ENCODE measurements at regions not wholly inside any gene's neighbourhood (a gene's known extent, or its start where the extent isn't known, plus 50 kb on each side); places are given as distances from the start of the nearest gene placed in this dataset.

DNA sequence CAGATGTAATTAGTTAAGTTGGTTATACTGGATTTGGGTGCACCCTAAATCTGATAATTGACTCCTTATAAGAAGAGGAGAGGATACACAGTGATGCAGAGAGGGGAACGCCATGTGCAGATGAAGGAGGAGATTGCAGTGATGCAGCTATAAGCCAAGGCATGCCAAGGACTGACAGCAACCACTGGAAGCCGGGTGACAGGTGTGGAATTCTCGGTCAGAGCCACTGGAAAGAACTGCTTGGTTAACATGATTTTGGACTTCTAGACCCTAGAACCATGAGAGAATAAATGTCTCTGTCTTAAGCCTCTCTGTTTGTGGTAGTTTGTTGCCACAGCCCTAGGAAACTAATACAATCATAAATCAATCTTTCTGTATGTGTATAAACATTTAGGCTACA, 403.3 kb upstream of the CDH20 start:
- TF ChIP-seq, protein P1, sequence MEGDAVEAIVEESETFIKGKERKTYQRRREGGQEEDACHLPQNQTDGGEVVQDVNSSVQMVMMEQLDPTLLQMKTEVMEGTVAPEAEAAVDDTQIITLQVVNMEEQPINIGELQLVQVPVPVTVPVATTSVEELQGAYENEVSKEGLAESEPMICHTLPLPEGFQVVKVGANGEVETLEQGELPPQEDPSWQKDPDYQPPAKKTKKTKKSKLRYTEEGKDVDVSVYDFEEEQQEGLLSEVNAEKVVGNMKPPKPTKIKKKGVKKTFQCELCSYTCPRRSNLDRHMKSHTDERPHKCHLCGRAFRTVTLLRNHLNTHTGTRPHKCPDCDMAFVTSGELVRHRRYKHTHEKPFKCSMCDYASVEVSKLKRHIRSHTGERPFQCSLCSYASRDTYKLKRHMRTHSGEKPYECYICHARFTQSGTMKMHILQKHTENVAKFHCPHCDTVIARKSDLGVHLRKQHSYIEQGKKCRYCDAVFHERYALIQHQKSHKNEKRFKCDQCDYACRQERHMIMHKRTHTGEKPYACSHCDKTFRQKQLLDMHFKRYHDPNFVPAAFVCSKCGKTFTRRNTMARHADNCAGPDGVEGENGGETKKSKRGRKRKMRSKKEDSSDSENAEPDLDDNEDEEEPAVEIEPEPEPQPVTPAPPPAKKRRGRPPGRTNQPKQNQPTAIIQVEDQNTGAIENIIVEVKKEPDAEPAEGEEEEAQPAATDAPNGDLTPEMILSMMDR (IDR thresholded peaks at IDR 0.05) = no peak
- H3K4me3 ChIP-seq = no peak overlapping the region
- no peaks in the 10 kb centered on the region for H3K36me3 ChIP-seq
- no peak for ATAC-seq
- H3K4me1 ChIP-seq = no peaks in the 10 kb centered on the region
- H3K9me3 ChIP-seq = no peaks in the 10 kb centered on the region
- no peaks in the 10 kb centered on the region for H3K27me3 ChIP-seq
- intact Hi-C loops (cut with DNase I) = no loop called here
- 42 to 66% methylated on average over 3 of the region's 3 CpGs for WGBS, 2 donors
- no peak overlapping the region for H3K27ac ChIP-seq
- no peak for DNase-seq
- FAIRE-seq = no peak

DNA sequence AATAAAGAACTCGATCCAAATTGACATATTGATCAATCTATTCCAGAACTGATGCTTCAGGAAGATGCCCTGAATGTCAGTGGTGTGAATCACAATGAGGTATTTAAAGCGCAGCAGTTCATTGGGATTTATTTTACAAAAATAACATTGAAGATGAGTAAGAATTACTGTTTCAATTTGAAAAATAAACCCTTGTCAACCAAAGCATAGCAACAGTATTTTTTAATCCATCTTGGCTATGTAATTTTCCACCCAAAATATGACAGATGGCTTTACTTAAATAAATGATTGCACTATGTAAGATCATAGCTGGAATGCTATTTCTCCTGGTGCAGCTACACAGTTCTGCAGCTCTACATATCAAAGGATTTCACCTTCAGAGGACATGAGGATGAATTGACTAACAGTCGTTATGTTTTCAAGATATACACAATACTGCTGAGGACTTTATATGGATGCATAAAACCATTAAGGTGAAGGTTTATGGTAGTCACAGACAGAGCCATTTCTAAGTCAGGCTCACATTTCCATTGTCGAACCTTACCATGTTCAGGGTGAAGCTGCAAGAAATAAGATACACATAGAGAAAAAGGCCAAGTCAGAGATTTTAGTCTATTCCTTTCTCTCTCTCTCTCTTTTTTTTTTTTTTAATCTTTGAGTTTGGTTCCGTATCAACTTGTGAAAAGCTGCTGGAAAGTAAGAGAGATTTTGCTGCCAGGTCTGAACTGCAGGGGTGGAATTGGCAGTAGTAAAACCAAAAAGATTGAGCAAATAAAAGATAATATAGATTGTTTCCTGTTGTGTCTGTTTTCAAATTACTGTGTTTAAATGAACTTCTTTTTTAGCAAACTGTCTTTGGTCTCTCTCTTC, 398.0 kb upstream of the CDH20 start:
- H3K4me3 ChIP-seq = no peak overlapping the region
- H3K9me3 ChIP-seq = no peaks in the 10 kb centered on the region
- FAIRE-seq = no peak
- H3K27ac ChIP-seq = no peak overlapping the region
- H3K27me3 ChIP-seq = no peaks in the 10 kb centered on the region
- WGBS, 2 donors = 43 to 48% methylated on average over 5 of the region's 5 CpGs
- H3K4me1 ChIP-seq = no peaks in the 10 kb centered on the region
- DNase-seq = no peak
- H3K36me3 ChIP-seq = no peaks in the 10 kb centered on the region
- TF ChIP-seq, protein P1 (IDR thresholded peaks at IDR 0.05) = no peak
- no peak for ATAC-seq
- intact Hi-C loops (cut with DNase I) = no loop called here

- FAIRE-seq = no peak
- H3K27ac ChIP-seq = no peak overlapping the region
- H3K27me3 ChIP-seq = no peaks in the 10 kb centered on the region
- TF ChIP-seq, protein P1 (IDR thresholded peaks at IDR 0.05) = no peak
- H3K36me3 ChIP-seq = no peaks in the 10 kb centered on the region
- intact Hi-C loops (cut with DNase I) = no loop called here
- no peaks in the 10 kb centered on the region for H3K9me3 ChIP-seq
- no peaks in the 10 kb centered on the region for H3K4me1 ChIP-seq
- DNase-seq = no peak
- no peak for ATAC-seq
- no peak overlapping the region for H3K4me3 ChIP-seq
Observed at GRCh38 chr18:60936101-60936500, 397.1 kb upstream of the CDH20 start.

GRCh38 chr18:60943297-60943696, 389.9 kb upstream of the CDH20 start:
- ATAC-seq = no peak

DNA sequence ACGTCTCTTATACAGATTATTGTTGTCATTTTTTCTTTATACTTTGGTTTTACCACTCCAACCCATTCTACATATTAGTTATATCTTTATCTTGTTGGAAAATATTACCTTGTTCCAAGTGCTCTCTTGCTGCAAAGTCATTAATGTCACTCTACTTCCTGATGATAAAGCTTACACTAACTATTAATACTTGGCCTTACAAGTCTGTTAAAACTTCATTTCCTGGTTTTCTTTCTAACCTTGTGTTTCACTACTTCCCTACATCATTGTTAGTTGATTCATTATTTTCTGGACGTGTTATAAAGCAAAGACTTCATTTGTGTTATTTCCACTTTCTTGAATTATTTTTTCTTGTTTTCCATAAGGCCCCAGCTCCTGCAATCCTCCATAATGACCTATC, 382.6 kb upstream of the CDH20 start:
- TF ChIP-seq, protein P1 (IDR thresholded peaks at IDR 0.05) = no peak
- Histone ChIP-seq H3K9me3 (no peaks in the 10 kb centered on the region), H3K4me1 (no peaks in the 10 kb centered on the region), H3K4me3 (no peak overlapping the region), H3K36me3 (no peaks in the 10 kb centered on the region), H3K27ac (no peak overlapping the region), H3K27me3 (no peaks in the 10 kb centered on the region)
- DNase-seq = no peak
- no peak for FAIRE-seq
- intact Hi-C loops (cut with DNase I) = no loop called here
- WGBS, 2 donors = 11 to 13% methylated on average over 2 of the region's 2 CpGs
- peak in 3 of 4 donors; percentile 28 to 54 (median 53) for ATAC-seq

More at GRCh38 chr18:60943297-60943696, 389.9 kb upstream of the CDH20 start:
- TF ChIP-seq, protein P1 (IDR thresholded peaks at IDR 0.05) = no peak
- intact Hi-C loops (cut with DNase I) = no loop called here
- H3K9me3 ChIP-seq = no peaks in the 10 kb centered on the region
- H3K36me3 ChIP-seq = no peaks in the 10 kb centered on the region
- DNase-seq (no peak), FAIRE-seq (no peak)
- H3K4me1 ChIP-seq = no peaks in the 10 kb centered on the region
- no peak overlapping the region for H3K4me3 ChIP-seq
- H3K27ac ChIP-seq = no peak overlapping the region
- 58 to 72% methylated on average over 6 of the region's 6 CpGs for WGBS, 2 donors
- no peaks in the 10 kb centered on the region for H3K27me3 ChIP-seq
